GM23248 (cell line): ENCODE measurements at regions not wholly inside any gene's neighbourhood (a gene's known extent, or its start where the extent isn't known, plus 50 kb on each side); places are given as distances from the start of the nearest gene placed in this dataset.

Source experiments
- EZH2 ChIP-seq: fragments of 200-600 bp; sonication (generic); IDR thresholded peaks from 2 replicates; pipeline ENCODE4 v1.6.1; 2018; ENCODE audit warnings: antibody characterized with exemption, mild to moderate bottlenecking; ENCODE audit not compliant: insufficient read depth, poor library complexity, severe bottlenecking
- EZH2phosphoT487 ChIP-seq: fragments of 200-600 bp; sonication (generic); IDR thresholded peaks from 2 replicates; pipeline ENCODE4 v1.6.1; 2018; ENCODE audit warnings: antibody characterized with exemption, moderate library complexity, mild to moderate bottlenecking, low read depth; ENCODE audit not compliant: insufficient read depth

GRCh38 chr4:179582164-179582905 is 2140.1 kb upstream of the AGA start:
- no peak for TF ChIP-seq EZH2
- TF ChIP-seq EZH2phosphoT487, result no peak
